ENCODE measurements at regions not wholly inside any gene's neighbourhood (a gene's known extent, or its start where the extent isn't known, plus 50 kb on each side); places are given as distances from the start of the nearest gene placed in this dataset.

GRCh38 chr15:93182703-93183205 lies 93.7 kb upstream of the RGMA start:
- Histone ChIP-seq H3K9me2 (replicated peaks; ENCODE audit: low read depth, low read length) (no peaks in the 10 kb centered on the region), H3K27me3 (ENCODE audit: insufficient read depth, low read length, poor library complexity, severe bottlenecking) (no peaks in the 10 kb centered on the region), H3K4me2 (ENCODE audit: low read depth, low read length, poor library complexity, severe bottlenecking) (no peak overlapping the region), H3K9me3 (ENCODE audit: insufficient read depth, low read depth, low read length) (no peaks in the 10 kb centered on the region), H3K4me1 (ENCODE audit: insufficient read depth, low read length, poor library complexity, severe bottlenecking) (no peaks in the 10 kb centered on the region), H3K9ac (ENCODE audit: low read depth, low read length, poor library complexity, severe bottlenecking) (no peak overlapping the region), H3K36me3 (ENCODE audit: insufficient read depth, low read length) (no peaks in the 10 kb centered on the region), H3F3A (ENCODE audit: low read depth) (no peaks in the 10 kb centered on the region), H2AFZ (ENCODE audit: low read length) (no peak overlapping the region), H3K79me2 (ENCODE audit: insufficient read depth, low read length) (no peaks in the 10 kb centered on the region), H4K20me1 (ENCODE audit: insufficient read depth, low read length, poor library complexity, severe bottlenecking) (no peaks in the 10 kb centered on the region), H3K4me3 (ENCODE audit: low read length, poor library complexity, severe bottlenecking) (no peak overlapping the region)
- no peak for TF ChIP-seq EZH2phosphoT487 (IDR thresholded peaks at IDR 0.05; ENCODE audit: borderline replicate concordance)
- TF ChIP-seq, protein P1, sequence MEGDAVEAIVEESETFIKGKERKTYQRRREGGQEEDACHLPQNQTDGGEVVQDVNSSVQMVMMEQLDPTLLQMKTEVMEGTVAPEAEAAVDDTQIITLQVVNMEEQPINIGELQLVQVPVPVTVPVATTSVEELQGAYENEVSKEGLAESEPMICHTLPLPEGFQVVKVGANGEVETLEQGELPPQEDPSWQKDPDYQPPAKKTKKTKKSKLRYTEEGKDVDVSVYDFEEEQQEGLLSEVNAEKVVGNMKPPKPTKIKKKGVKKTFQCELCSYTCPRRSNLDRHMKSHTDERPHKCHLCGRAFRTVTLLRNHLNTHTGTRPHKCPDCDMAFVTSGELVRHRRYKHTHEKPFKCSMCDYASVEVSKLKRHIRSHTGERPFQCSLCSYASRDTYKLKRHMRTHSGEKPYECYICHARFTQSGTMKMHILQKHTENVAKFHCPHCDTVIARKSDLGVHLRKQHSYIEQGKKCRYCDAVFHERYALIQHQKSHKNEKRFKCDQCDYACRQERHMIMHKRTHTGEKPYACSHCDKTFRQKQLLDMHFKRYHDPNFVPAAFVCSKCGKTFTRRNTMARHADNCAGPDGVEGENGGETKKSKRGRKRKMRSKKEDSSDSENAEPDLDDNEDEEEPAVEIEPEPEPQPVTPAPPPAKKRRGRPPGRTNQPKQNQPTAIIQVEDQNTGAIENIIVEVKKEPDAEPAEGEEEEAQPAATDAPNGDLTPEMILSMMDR (conservative IDR thresholded peaks at IDR 0.05; ENCODE audit: low read length): no peak

GRCh38 chr15:93180656-93181055 lies 91.6 kb upstream of the RGMA start:
- H3K9me2 ChIP-seq (replicated peaks; ENCODE audit: low read depth, low read length): no peaks in the 10 kb centered on the region
- no peaks in the 10 kb centered on the region for H3K4me1 ChIP-seq (ENCODE audit: insufficient read depth, low read length, poor library complexity, severe bottlenecking)
- no peaks in the 10 kb centered on the region for H3K27me3 ChIP-seq (ENCODE audit: insufficient read depth, low read length, poor library complexity, severe bottlenecking)
- H3K9ac ChIP-seq (ENCODE audit: low read depth, low read length, poor library complexity, severe bottlenecking): no peak overlapping the region
- H3K4me3 ChIP-seq (ENCODE audit: low read length, poor library complexity, severe bottlenecking): no peak overlapping the region
- H2AFZ ChIP-seq (ENCODE audit: low read length): no peak overlapping the region
- H3K79me2 ChIP-seq (ENCODE audit: insufficient read depth, low read length): no peaks in the 10 kb centered on the region
- H3K36me3 ChIP-seq (ENCODE audit: insufficient read depth, low read length): no peaks in the 10 kb centered on the region
- no peaks in the 10 kb centered on the region for H4K20me1 ChIP-seq (ENCODE audit: insufficient read depth, low read length, poor library complexity, severe bottlenecking)
- H3K4me2 ChIP-seq (ENCODE audit: low read depth, low read length, poor library complexity, severe bottlenecking): no peak overlapping the region
- TF ChIP-seq EZH2phosphoT487 (IDR thresholded peaks at IDR 0.05; ENCODE audit: borderline replicate concordance): no peak
- TF ChIP-seq, protein P1 (conservative IDR thresholded peaks at IDR 0.05; ENCODE audit: low read length): no peak
- H3K9me3 ChIP-seq (ENCODE audit: insufficient read depth, low read depth, low read length): no peaks in the 10 kb centered on the region
- H3F3A ChIP-seq (ENCODE audit: low read depth): no peaks in the 10 kb centered on the region

- Histone ChIP-seq H3K36me3 (ENCODE audit: insufficient read depth, low read length) (no peaks in the 10 kb centered on the region), H3K9me2 (replicated peaks; ENCODE audit: low read depth, low read length) (no peaks in the 10 kb centered on the region), H3K9me3 (ENCODE audit: insufficient read depth, low read depth, low read length) (no peaks in the 10 kb centered on the region), H3K79me2 (ENCODE audit: insufficient read depth, low read length) (no peaks in the 10 kb centered on the region), H3K27me3 (ENCODE audit: insufficient read depth, low read length, poor library complexity, severe bottlenecking) (no peaks in the 10 kb centered on the region), H4K20me1 (ENCODE audit: insufficient read depth, low read length, poor library complexity, severe bottlenecking) (no peaks in the 10 kb centered on the region), H3K9ac (ENCODE audit: low read depth, low read length, poor library complexity, severe bottlenecking) (no peak overlapping the region), H3K4me1 (ENCODE audit: insufficient read depth, low read length, poor library complexity, severe bottlenecking) (no peaks in the 10 kb centered on the region), H3K4me2 (ENCODE audit: low read depth, low read length, poor library complexity, severe bottlenecking) (no peak overlapping the region), H3K4me3 (ENCODE audit: low read length, poor library complexity, severe bottlenecking) (no peak overlapping the region), H2AFZ (ENCODE audit: low read length) (no peak overlapping the region), H3F3A (ENCODE audit: low read depth) (no peaks in the 10 kb centered on the region)
- no peak for TF ChIP-seq EZH2phosphoT487 (IDR thresholded peaks at IDR 0.05; ENCODE audit: borderline replicate concordance)
- TF ChIP-seq, protein P1 (conservative IDR thresholded peaks at IDR 0.05; ENCODE audit: low read length): no peak
These were observed 91.1 kb upstream of the RGMA start for GRCh38 chr15:93180128-93180527.

Data from Loucy (cell line).